ENCODE measurements at regions not wholly inside any gene's neighbourhood (a gene's known extent, or its start where the extent isn't known, plus 50 kb on each side); places are given as distances from the start of the nearest gene placed in this dataset.
A peak's percentile ranks its signal among the peaks of the same experiment; 100 is the strongest.

- Histone ChIP-seq H3K4me1 (ENCODE audit: control insufficient read depth in 3 of 3, insufficient read depth in 2 of 3, low read depth in 1 of 3, low read length in 2 of 3) (peaks cover 4 to 12% (median 8%) of the 10 kb centered on the region in 3 donors), H3K9me3 (ENCODE audit: control insufficient read depth in 2 of 2, insufficient read depth in 1 of 2, low read depth in 1 of 2, low read length in 1 of 2) (no peaks in the 10 kb centered on the region), H3K27me3 (ENCODE audit: control insufficient read depth in 3 of 3, insufficient read depth in 3 of 3, low read length in 3 of 3) (no peaks in the 10 kb centered on the region), H3K27ac (ENCODE audit: low read depth in 1 of 3, low read length in 2 of 3) (peak overlapping the region in 2 of 3 donors; percentile 53 to 69), H3K4me3 (ENCODE audit: low read depth in 1 of 3, low read length in 3 of 3) (no peak overlapping the region), H3K36me3 (ENCODE audit: control insufficient read depth in 3 of 3, insufficient read depth in 2 of 3, low read depth in 1 of 3, low read length in 3 of 3) (no peaks in the 10 kb centered on the region)
- DNase-seq: peak; percentile 74 to 97
- 13 to 54% (median 21%) methylated on average over 4 of the region's 4 CpGs for WGBS, 3 donors
- FAIRE-seq: peak; percentile 39
Observed at GRCh38 chr4:71138007-71138615, 144.7 kb downstream of the DCK start.

DNA sequence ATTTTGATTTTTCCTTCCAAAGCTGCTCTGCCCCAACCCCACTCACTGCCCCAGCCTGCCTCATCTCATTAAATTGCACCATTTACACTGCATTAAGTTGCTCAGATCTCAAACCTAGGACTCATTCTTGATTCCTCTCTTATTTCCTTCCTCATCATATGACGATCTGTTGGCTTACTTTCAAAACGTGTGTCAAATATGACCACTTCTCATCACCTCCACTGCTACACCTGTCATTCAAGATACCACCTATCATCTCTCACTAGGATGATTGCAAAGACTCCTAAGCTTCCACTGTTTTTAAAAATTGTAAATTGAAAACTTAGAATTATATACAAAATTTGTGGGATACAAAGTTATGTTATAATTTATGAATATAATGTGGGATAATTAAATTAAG lies 147.1 kb downstream of the DCK start:
- no peak for DNase-seq
- Histone ChIP-seq H3K27me3 (ENCODE audit: control insufficient read depth in 3 of 3, insufficient read depth in 3 of 3, low read length in 3 of 3) (no peaks in the 10 kb centered on the region), H3K4me3 (ENCODE audit: low read depth in 1 of 3, low read length in 3 of 3) (no peak overlapping the region), H3K4me1 (ENCODE audit: control insufficient read depth in 3 of 3, insufficient read depth in 2 of 3, low read depth in 1 of 3, low read length in 2 of 3) (peaks cover 4 to 12% (median 8%) of the 10 kb centered on the region in 3 donors), H3K27ac (ENCODE audit: low read depth in 1 of 3, low read length in 2 of 3) (no peak overlapping the region), H3K36me3 (ENCODE audit: control insufficient read depth in 3 of 3, insufficient read depth in 2 of 3, low read depth in 1 of 3, low read length in 3 of 3) (no peaks in the 10 kb centered on the region), H3K9me3 (ENCODE audit: control insufficient read depth in 2 of 2, insufficient read depth in 1 of 2, low read depth in 1 of 2, low read length in 1 of 2) (no peaks in the 10 kb centered on the region)
- no peak for FAIRE-seq
- 74 to 83% (median 74%) methylated on average over 2 of the region's 2 CpGs for WGBS, 3 donors

DNA sequence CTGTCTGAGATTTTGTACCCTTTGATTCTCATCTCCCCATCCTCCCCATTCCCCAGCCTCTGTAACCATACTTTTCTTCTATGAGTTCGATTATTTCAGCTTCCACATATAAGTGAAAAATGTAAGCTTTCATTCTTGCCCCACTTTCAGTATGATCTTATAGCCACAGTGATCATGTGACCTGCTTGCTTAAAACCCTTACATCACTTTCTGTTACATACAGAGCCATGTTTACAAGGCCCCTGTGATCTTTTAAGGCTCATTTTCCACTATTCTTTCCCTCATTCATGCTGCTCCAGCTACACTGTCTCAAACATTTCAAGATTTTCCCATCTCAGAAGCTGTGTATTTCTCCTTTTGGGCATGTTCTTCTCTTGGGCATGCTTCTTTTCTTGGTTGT lies 147.7 kb downstream of the DCK start:
- Histone ChIP-seq H3K4me3 (ENCODE audit: low read depth in 1 of 3, low read length in 3 of 3) (no peak overlapping the region), H3K36me3 (ENCODE audit: control insufficient read depth in 3 of 3, insufficient read depth in 2 of 3, low read depth in 1 of 3, low read length in 3 of 3) (no peaks in the 10 kb centered on the region), H3K27me3 (ENCODE audit: control insufficient read depth in 3 of 3, insufficient read depth in 3 of 3, low read length in 3 of 3) (no peaks in the 10 kb centered on the region), H3K9me3 (ENCODE audit: control insufficient read depth in 2 of 2, insufficient read depth in 1 of 2, low read depth in 1 of 2, low read length in 1 of 2) (no peaks in the 10 kb centered on the region), H3K4me1 (ENCODE audit: control insufficient read depth in 3 of 3, insufficient read depth in 2 of 3, low read depth in 1 of 3, low read length in 2 of 3) (peaks cover 4 to 12% (median 8%) of the 10 kb centered on the region in 3 donors), H3K27ac (ENCODE audit: low read depth in 1 of 3, low read length in 2 of 3) (no peak overlapping the region)
- DNase-seq (peak in 1 of 2 donors; percentile 28), FAIRE-seq (no peak)
- 70 to 89% (median 79%) methylated on average over 1 of the region's 1 CpG for WGBS, 3 donors

DNA sequence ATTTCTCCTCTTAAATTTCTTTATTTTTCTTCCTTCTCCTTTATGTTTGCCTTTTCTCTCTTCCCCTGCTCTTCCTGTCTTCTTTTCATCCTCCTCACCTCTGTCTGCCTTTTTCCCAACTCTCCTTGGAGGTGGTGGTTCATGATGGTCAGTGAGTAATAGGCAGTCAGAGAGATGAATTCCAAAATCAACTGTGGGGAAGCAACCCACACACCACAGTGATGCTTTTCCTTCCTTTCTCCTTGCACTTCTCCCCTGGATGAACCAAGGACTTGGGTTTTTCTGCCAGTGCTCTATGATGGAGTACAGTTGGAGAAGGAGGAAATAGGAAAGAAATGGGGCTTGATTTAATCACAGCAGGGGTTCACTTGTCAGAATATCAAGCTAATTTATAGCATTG lies 153.8 kb downstream of the DCK start:
- FAIRE-seq: no peak

GRCh38 chr4:71148545-71148944 lies 155.1 kb downstream of the DCK start:
- no peak overlapping the region for H3K4me3 ChIP-seq (ENCODE audit: low read depth in 1 of 3, low read length in 3 of 3)
- no peak for DNase-seq
- no peak overlapping the region for H3K27ac ChIP-seq (ENCODE audit: low read depth in 1 of 3, low read length in 2 of 3)
- no peaks in the 10 kb centered on the region for H3K27me3 ChIP-seq (ENCODE audit: control insufficient read depth in 3 of 3, insufficient read depth in 3 of 3, low read length in 3 of 3)
- no peaks in the 10 kb centered on the region for H3K4me1 ChIP-seq (ENCODE audit: control insufficient read depth in 3 of 3, insufficient read depth in 2 of 3, low read depth in 1 of 3, low read length in 2 of 3)
- WGBS, 3 donors: 78 to 96% (median 94%) methylated on average over 1 of the region's 1 CpG
- no peaks in the 10 kb centered on the region for H3K36me3 ChIP-seq (ENCODE audit: control insufficient read depth in 3 of 3, insufficient read depth in 2 of 3, low read depth in 1 of 3, low read length in 3 of 3)
- no peak for FAIRE-seq
- H3K9me3 ChIP-seq (ENCODE audit: control insufficient read depth in 2 of 2, insufficient read depth in 1 of 2, low read depth in 1 of 2, low read length in 1 of 2): no peaks in the 10 kb centered on the region

More for the DNA sequence above, 153.8 kb downstream of the DCK start:
- Histone ChIP-seq H3K4me3 (ENCODE audit: low read depth in 1 of 3, low read length in 3 of 3) (no peak overlapping the region), H3K27me3 (ENCODE audit: control insufficient read depth in 3 of 3, insufficient read depth in 3 of 3, low read length in 3 of 3) (no peaks in the 10 kb centered on the region), H3K36me3 (ENCODE audit: control insufficient read depth in 3 of 3, insufficient read depth in 2 of 3, low read depth in 1 of 3, low read length in 3 of 3) (no peaks in the 10 kb centered on the region), H3K4me1 (ENCODE audit: control insufficient read depth in 3 of 3, insufficient read depth in 2 of 3, low read depth in 1 of 3, low read length in 2 of 3) (no peaks in the 10 kb centered on the region), H3K9me3 (ENCODE audit: control insufficient read depth in 2 of 2, insufficient read depth in 1 of 2, low read depth in 1 of 2, low read length in 1 of 2) (no peaks in the 10 kb centered on the region), H3K27ac (ENCODE audit: low read depth in 1 of 3, low read length in 2 of 3) (no peak overlapping the region)
- no peak for DNase-seq

DNA sequence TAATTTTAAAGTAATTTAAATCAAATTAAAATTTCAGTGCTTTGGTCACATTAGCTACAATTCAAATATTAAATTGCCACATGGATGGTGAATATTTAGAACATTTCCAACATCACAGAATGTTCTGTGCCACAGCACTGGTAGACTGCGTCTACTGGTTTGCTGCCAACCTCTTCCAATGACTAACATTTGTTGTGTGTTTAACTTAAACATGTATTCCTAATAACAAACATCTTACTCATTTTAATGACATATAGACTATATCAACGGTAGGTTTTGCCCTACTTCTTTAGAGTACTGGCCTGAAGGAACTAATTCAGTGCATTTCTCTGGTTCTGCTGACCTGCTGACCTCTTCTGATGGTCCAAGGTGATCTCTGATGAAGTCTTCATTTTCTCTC lies 157.6 kb downstream of the DCK start:
- WGBS, 3 donors: 73 to 86% (median 74%) methylated on average over 2 of the region's 2 CpGs
- no peak for FAIRE-seq
- no peak for DNase-seq

GRCh38 chr4:71156616-71157015 lies 163.2 kb downstream of the DCK start:
- H3K4me3 ChIP-seq (ENCODE audit: low read depth in 1 of 3, low read length in 3 of 3): no peak overlapping the region
- FAIRE-seq: no peak
- DNase-seq: peak in 1 of 2 donors; percentile 89
- peaks cover 0 to 2% (median 0%) of the 10 kb centered on the region in 3 donors for H3K4me1 ChIP-seq (ENCODE audit: control insufficient read depth in 3 of 3, insufficient read depth in 2 of 3, low read depth in 1 of 3, low read length in 2 of 3)
- no peak overlapping the region for H3K27ac ChIP-seq (ENCODE audit: low read depth in 1 of 3, low read length in 2 of 3)
- H3K36me3 ChIP-seq (ENCODE audit: control insufficient read depth in 3 of 3, insufficient read depth in 2 of 3, low read depth in 1 of 3, low read length in 3 of 3): no peaks in the 10 kb centered on the region
- H3K9me3 ChIP-seq (ENCODE audit: control insufficient read depth in 2 of 2, insufficient read depth in 1 of 2, low read depth in 1 of 2, low read length in 1 of 2): no peaks in the 10 kb centered on the region
- no peaks in the 10 kb centered on the region for H3K27me3 ChIP-seq (ENCODE audit: control insufficient read depth in 3 of 3, insufficient read depth in 3 of 3, low read length in 3 of 3)
- WGBS, 3 donors: 10 to 32% (median 22%) methylated on average over 4 of the region's 4 CpGs

More for the DNA sequence above, 157.6 kb downstream of the DCK start:
- no peaks in the 10 kb centered on the region for H3K36me3 ChIP-seq (ENCODE audit: control insufficient read depth in 3 of 3, insufficient read depth in 2 of 3, low read depth in 1 of 3, low read length in 3 of 3)
- H3K4me1 ChIP-seq (ENCODE audit: control insufficient read depth in 3 of 3, insufficient read depth in 2 of 3, low read depth in 1 of 3, low read length in 2 of 3): no peaks in the 10 kb centered on the region
- no peak overlapping the region for H3K4me3 ChIP-seq (ENCODE audit: low read depth in 1 of 3, low read length in 3 of 3)
- no peak overlapping the region for H3K27ac ChIP-seq (ENCODE audit: low read depth in 1 of 3, low read length in 2 of 3)
- no peaks in the 10 kb centered on the region for H3K27me3 ChIP-seq (ENCODE audit: control insufficient read depth in 3 of 3, insufficient read depth in 3 of 3, low read length in 3 of 3)
- H3K9me3 ChIP-seq (ENCODE audit: control insufficient read depth in 2 of 2, insufficient read depth in 1 of 2, low read depth in 1 of 2, low read length in 1 of 2): no peaks in the 10 kb centered on the region

DNA sequence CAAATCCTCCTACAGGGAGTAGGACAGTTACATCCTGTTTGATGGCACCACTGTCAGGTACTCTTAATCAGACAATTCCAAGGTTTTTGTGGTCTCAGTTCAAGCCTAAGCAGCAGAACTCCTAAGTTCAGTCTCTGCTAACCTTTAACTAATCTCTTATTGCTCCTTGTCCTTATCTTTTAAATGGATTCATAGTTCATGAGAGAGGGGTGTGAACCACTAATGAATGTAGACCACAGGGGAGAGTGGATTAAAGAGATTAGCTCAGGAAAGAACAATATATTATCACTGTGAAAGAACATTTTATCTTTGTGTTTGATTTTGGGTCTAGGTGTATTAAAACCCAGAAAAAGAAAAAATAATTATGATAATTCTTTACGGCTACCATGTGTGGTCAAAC lies 168.9 kb downstream of the DCK start:
- H3K4me1 ChIP-seq (ENCODE audit: control insufficient read depth in 3 of 3, insufficient read depth in 2 of 3, low read depth in 1 of 3, low read length in 2 of 3): peaks cover 2 to 6% (median 2%) of the 10 kb centered on the region in 3 donors
- H3K9me3 ChIP-seq (ENCODE audit: control insufficient read depth in 2 of 2, insufficient read depth in 1 of 2, low read depth in 1 of 2, low read length in 1 of 2): no peaks in the 10 kb centered on the region
- H3K27me3 ChIP-seq (ENCODE audit: control insufficient read depth in 3 of 3, insufficient read depth in 3 of 3, low read length in 3 of 3): no peaks in the 10 kb centered on the region
- 12 to 70% (median 35%) methylated on average over 1 of the region's 1 CpG for WGBS, 3 donors
- no peaks in the 10 kb centered on the region for H3K36me3 ChIP-seq (ENCODE audit: control insufficient read depth in 3 of 3, insufficient read depth in 2 of 3, low read depth in 1 of 3, low read length in 3 of 3)
- no peak overlapping the region for H3K27ac ChIP-seq (ENCODE audit: low read depth in 1 of 3, low read length in 2 of 3)
- no peak overlapping the region for H3K4me3 ChIP-seq (ENCODE audit: low read depth in 1 of 3, low read length in 3 of 3)
- FAIRE-seq (no peak), DNase-seq (peak; percentile 26 to 79)

DNA sequence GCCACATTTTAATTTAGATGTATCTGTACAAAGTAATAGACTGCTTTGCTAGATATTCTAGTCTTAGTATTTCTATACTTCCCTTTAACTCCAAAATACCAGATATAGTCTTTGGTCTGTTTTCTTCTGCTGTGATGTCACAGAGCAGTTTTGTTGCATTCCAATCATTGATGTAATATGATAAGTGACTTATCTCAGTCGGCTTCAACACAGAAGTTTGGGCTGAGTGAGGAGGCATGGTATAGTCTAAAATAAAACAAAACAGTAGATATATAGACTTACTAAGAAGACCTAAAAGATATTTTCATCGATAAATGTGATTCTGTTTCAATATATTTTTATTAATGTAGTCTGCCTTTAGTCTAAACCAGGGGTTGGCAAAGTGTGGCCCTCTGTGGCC lies 169.9 kb downstream of the DCK start:
- 44 to 68% (median 57%) methylated on average over 2 of the region's 2 CpGs for WGBS, 3 donors
- Histone ChIP-seq H3K27ac (ENCODE audit: low read depth in 1 of 3, low read length in 2 of 3) (no peak overlapping the region), H3K4me1 (ENCODE audit: control insufficient read depth in 3 of 3, insufficient read depth in 2 of 3, low read depth in 1 of 3, low read length in 2 of 3) (peaks cover 0 to 6% (median 2%) of the 10 kb centered on the region in 3 donors), H3K36me3 (ENCODE audit: control insufficient read depth in 3 of 3, insufficient read depth in 2 of 3, low read depth in 1 of 3, low read length in 3 of 3) (no peaks in the 10 kb centered on the region), H3K27me3 (ENCODE audit: control insufficient read depth in 3 of 3, insufficient read depth in 3 of 3, low read length in 3 of 3) (no peaks in the 10 kb centered on the region), H3K9me3 (ENCODE audit: control insufficient read depth in 2 of 2, insufficient read depth in 1 of 2, low read depth in 1 of 2, low read length in 1 of 2) (no peaks in the 10 kb centered on the region), H3K4me3 (ENCODE audit: low read depth in 1 of 3, low read length in 3 of 3) (no peak overlapping the region)
- no peak for DNase-seq
- FAIRE-seq: no peak

Data from small intestine (tissue), 7 donors.